ENCODE measurements at regions not wholly inside any gene's neighbourhood (a gene's known extent, or its start where the extent isn't known, plus 50 kb on each side); places are given as distances from the start of the nearest gene placed in this dataset.

DNA sequence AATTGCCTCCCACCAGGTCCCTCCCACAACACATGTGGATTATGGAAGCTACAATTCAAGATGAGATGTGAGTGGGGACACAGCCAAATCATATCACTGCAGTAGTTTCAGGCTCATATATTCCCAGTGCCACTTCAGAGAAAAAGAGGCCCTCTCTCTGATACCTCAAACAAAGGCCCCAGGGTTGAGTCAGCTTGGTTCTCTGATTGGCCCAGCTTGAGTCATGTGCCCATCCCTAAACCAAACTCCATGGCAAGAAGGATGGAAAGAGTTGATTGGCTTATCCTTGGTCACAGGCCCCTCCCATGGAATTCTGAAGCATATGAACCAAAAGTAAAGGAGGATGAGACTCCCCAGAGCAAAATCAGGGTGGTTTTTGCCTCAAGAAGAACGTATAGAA, 75.9 kb upstream of the IRX6 start:
- Mint-ChIP-seq H3K4me3 (no peak overlapping the region), H3K27ac (no peak overlapping the region), H3K9me3 (no peaks in the 10 kb centered on the region), H3K27me3 (ENCODE audit: low read depth in 2 of 2) (peaks cover 0 to 6% of the 10 kb centered on the region in 2 donors), H3K36me3 (no peaks in the 10 kb centered on the region), H3K4me1 (no peaks in the 10 kb centered on the region)
- no peaks in the 10 kb centered on the region for H3K9me3 ChIP-seq (ENCODE audit: control insufficient read depth, insufficient read depth, low read length)
- no peak overlapping the region for H3K27ac ChIP-seq (ENCODE audit: low read length)
- WGBS (ENCODE audit: insufficient coverage): 71% methylated on average over 1 of the region's 1 CpG
- DNase-seq (no peak), ATAC-seq (no peak)
- TF ChIP-seq, protein P1, sequence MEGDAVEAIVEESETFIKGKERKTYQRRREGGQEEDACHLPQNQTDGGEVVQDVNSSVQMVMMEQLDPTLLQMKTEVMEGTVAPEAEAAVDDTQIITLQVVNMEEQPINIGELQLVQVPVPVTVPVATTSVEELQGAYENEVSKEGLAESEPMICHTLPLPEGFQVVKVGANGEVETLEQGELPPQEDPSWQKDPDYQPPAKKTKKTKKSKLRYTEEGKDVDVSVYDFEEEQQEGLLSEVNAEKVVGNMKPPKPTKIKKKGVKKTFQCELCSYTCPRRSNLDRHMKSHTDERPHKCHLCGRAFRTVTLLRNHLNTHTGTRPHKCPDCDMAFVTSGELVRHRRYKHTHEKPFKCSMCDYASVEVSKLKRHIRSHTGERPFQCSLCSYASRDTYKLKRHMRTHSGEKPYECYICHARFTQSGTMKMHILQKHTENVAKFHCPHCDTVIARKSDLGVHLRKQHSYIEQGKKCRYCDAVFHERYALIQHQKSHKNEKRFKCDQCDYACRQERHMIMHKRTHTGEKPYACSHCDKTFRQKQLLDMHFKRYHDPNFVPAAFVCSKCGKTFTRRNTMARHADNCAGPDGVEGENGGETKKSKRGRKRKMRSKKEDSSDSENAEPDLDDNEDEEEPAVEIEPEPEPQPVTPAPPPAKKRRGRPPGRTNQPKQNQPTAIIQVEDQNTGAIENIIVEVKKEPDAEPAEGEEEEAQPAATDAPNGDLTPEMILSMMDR (IDR thresholded peaks at IDR 0.05): no peak
- intact Hi-C loops (cut with micrococcal nuclease): no loop called here
- no peaks in the 10 kb centered on the region for H3K4me1 ChIP-seq (ENCODE audit: control insufficient read depth, insufficient read depth, low read length)
- H3K27me3 ChIP-seq (ENCODE audit: control insufficient read depth, insufficient read depth, low read length): no peaks in the 10 kb centered on the region
- H3K36me3 ChIP-seq (ENCODE audit: control insufficient read depth, insufficient read depth, low read length): no peaks in the 10 kb centered on the region
- no peak overlapping the region for H3K4me3 ChIP-seq (ENCODE audit: low read length)

DNA sequence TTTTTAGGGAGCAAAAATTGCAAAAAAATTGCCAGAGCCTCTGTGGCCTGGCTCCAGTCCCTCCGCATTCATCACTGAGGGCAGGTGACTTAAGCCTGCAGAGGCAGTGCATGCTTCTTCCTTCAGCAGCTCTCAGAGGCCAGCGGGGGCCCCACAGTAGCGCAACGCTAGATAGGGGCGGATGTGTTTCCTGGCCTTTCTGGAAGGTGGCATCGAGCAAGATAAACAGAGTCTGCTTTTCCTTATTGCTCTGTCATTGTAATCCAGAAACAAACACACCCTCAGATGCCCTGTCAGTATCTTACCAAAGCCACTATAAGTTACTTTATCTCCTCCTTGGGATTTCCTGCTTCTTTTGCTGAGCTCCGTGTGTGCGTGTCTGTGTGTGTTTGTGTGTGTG, 75.5 kb upstream of the IRX6 start:
- Mint-ChIP-seq H3K27me3 (ENCODE audit: low read depth in 2 of 2) (peaks cover 0 to 6% of the 10 kb centered on the region in 2 donors), H3K36me3 (no peaks in the 10 kb centered on the region), H3K27ac (no peak overlapping the region), H3K4me3 (no peak overlapping the region), H3K4me1 (no peaks in the 10 kb centered on the region), H3K9me3 (no peaks in the 10 kb centered on the region)
- DNase-seq (no peak), ATAC-seq (no peak)
- Histone ChIP-seq H3K27me3 (ENCODE audit: control insufficient read depth, insufficient read depth, low read length) (no peaks in the 10 kb centered on the region), H3K4me1 (ENCODE audit: control insufficient read depth, insufficient read depth, low read length) (no peaks in the 10 kb centered on the region), H3K36me3 (ENCODE audit: control insufficient read depth, insufficient read depth, low read length) (no peaks in the 10 kb centered on the region), H3K9me3 (ENCODE audit: control insufficient read depth, insufficient read depth, low read length) (no peaks in the 10 kb centered on the region), H3K27ac (ENCODE audit: low read length) (no peak overlapping the region), H3K4me3 (ENCODE audit: low read length) (no peak overlapping the region)
- WGBS (ENCODE audit: insufficient coverage): 41% methylated on average over 6 of the region's 8 CpGs
- TF ChIP-seq, protein P1 (IDR thresholded peaks at IDR 0.05): no peak
- intact Hi-C loops (cut with micrococcal nuclease): no loop called here

DNA sequence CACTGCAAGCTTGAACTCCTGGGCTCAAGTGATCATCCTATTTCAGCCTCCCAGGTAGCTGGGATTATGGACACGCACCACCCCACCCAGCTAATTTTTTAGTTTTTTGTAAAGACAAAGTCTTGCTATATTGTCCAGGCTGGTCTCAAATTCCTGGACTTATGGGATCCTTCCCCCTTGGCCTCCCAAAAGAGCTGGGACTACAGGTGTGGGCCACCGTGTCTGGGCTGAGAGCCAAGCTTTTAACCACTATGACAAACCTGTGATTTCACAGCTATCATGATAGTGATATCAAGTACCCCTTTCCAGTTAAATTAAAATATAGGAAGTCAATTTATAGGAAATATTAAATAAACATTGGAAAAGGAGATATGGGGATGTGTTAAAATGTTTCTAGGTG, 74.6 kb upstream of the IRX6 start:
- Mint-ChIP-seq H3K4me3 (no peak overlapping the region), H3K36me3 (no peaks in the 10 kb centered on the region), H3K27me3 (ENCODE audit: low read depth in 2 of 2) (peaks cover 0 to 6% of the 10 kb centered on the region in 2 donors), H3K4me1 (no peaks in the 10 kb centered on the region), H3K9me3 (no peaks in the 10 kb centered on the region), H3K27ac (no peak overlapping the region)
- no peaks in the 10 kb centered on the region for H3K4me1 ChIP-seq (ENCODE audit: control insufficient read depth, insufficient read depth, low read length)
- no peaks in the 10 kb centered on the region for H3K9me3 ChIP-seq (ENCODE audit: control insufficient read depth, insufficient read depth, low read length)
- DNase-seq (no peak), ATAC-seq (no peak)
- no peak overlapping the region for H3K27ac ChIP-seq (ENCODE audit: low read length)
- intact Hi-C loops (cut with micrococcal nuclease): no loop called here
- H3K27me3 ChIP-seq (ENCODE audit: control insufficient read depth, insufficient read depth, low read length): no peaks in the 10 kb centered on the region
- no peak overlapping the region for H3K4me3 ChIP-seq (ENCODE audit: low read length)
- TF ChIP-seq, protein P1 (IDR thresholded peaks at IDR 0.05): no peak
- WGBS (ENCODE audit: insufficient coverage): 100% methylated on average over 2 of the region's 2 CpGs
- no peaks in the 10 kb centered on the region for H3K36me3 ChIP-seq (ENCODE audit: control insufficient read depth, insufficient read depth, low read length)

DNA sequence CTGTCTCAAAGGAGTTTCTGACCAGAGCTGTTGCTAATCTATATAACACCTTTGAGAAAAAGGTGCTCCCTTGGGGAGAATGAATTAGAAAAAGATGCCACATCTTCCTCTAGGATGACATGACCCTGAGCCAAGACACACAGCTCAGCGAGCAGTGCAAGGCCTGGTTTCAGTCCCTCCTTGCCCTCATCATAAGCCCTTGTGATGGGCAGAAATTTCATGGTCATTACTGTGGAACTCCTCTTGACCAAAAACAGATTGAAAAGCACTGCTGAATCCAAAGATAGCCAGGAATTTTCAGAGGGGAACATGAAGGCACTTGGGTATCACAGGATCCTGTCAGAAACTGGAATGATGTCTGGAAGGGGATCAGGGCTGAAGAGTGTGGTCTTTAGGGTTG, 74.1 kb upstream of the IRX6 start:
- intact Hi-C loops (cut with micrococcal nuclease): no loop called here
- H3K9me3 ChIP-seq (ENCODE audit: control insufficient read depth, insufficient read depth, low read length): no peaks in the 10 kb centered on the region
- H3K4me3 ChIP-seq (ENCODE audit: low read length): no peak overlapping the region
- 96% methylated on average over 1 of the region's 1 CpG for WGBS (ENCODE audit: insufficient coverage)
- H3K36me3 ChIP-seq (ENCODE audit: control insufficient read depth, insufficient read depth, low read length): no peaks in the 10 kb centered on the region
- TF ChIP-seq, protein P1 (IDR thresholded peaks at IDR 0.05): no peak
- no peak overlapping the region for H3K27ac ChIP-seq (ENCODE audit: low read length)
- H3K4me1 Mint-ChIP-seq: no peaks in the 10 kb centered on the region
- peaks cover 0 to 6% of the 10 kb centered on the region in 2 donors for H3K27me3 Mint-ChIP-seq (ENCODE audit: low read depth in 2 of 2)
- no peaks in the 10 kb centered on the region for H3K9me3 Mint-ChIP-seq
- no peaks in the 10 kb centered on the region for H3K4me1 ChIP-seq (ENCODE audit: control insufficient read depth, insufficient read depth, low read length)
- ATAC-seq (no peak), DNase-seq (no peak)
- no peak overlapping the region for H3K27ac Mint-ChIP-seq
- no peaks in the 10 kb centered on the region for H3K36me3 Mint-ChIP-seq
- no peak overlapping the region for H3K4me3 Mint-ChIP-seq
- no peaks in the 10 kb centered on the region for H3K27me3 ChIP-seq (ENCODE audit: control insufficient read depth, insufficient read depth, low read length)
